CD4-positive, alpha-beta T cell treated with Interleukin-1 beta for 1 hour (primary cell): ENCODE measurements at regions not wholly inside any gene's neighbourhood (a gene's known extent, or its start where the extent isn't known, plus 50 kb on each side); places are given as distances from the start of the nearest gene placed in this dataset.

Experiments
- DNase-seq, 2 donors: peaks; one replicate each; pipeline ENCODE4 v3.0.0-alpha.2; 2020 to 2022

DNA sequence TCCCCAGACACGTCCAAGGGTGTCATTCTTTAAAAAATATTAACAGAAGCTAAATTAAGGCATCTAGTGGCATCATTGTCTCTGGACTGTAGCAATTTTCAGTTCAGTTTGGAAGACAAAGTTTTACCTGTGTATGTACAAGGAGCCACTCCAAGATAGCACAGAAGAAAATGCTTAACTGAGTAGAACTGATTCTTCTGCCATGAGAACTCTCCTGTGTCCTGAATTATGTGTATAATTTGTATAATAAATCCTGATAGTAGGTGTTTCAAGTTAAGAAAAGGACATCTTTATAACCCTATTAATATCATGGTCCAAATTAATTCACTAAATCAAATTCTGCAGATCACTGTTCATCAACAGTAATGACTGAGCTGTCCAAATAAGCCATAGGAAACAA is 1104.0 kb downstream of the XPNPEP1 start:
- DNase-seq = no peak

DNA sequence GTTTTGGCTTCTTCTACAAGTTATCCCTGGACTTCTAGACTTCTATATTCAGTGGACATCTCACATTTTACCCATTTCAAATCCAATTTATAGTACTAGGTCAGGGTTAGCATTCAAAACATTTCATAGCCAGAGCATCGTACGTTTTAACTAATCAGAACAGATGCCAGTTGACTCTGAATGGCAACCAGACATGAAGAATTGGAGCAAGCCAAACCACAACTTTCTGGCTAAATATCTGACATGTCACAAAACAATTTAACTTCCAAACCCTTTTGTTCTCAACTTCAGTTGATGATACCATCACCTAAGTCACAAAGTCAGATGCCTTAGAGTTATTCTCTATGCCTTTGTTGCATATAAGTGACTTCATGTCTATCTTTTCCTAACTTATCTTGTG is 1105.7 kb downstream of the XPNPEP1 start:
- DNase-seq = no peak

DNA sequence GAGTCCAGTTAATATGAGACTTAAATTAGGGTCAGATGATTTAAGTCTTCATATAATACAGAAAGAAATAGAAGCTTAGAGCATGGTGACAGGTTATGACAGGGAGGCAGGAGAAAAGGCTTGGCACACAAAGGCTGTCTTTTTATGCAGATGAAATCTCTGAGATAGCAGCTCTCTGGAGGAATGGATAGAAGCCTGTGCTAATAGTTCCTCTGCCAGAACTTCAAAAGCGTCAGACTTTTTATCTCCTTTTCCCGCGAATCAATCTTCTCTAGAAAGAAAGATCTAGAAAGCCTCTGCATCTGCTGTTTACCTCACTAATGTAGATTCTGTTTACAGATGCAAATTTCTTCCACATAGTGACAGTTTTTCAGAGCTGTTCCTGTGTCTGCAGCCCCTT is 1106.2 kb downstream of the XPNPEP1 start:
- DNase-seq = no peak

DNA sequence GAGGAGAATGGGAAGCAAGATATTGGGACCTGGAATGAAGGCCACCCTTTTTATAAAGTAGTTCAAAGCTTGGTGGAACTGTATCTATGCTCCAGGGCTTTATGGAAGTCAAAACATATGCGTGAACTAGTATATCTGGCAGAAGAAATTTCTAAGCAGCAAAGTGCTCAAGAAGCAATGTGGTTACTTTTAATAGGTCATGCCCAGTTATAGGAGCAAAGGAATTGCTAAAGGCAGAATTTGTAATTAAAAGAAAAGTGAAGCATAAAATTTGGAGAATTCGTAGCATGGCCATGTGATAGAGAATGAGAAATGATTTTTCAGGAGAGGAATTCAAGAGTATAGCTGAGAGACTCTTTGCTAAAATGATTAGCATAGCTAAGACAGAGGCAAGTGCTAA is 1110.4 kb downstream of the XPNPEP1 start:
- no peak for DNase-seq

DNA sequence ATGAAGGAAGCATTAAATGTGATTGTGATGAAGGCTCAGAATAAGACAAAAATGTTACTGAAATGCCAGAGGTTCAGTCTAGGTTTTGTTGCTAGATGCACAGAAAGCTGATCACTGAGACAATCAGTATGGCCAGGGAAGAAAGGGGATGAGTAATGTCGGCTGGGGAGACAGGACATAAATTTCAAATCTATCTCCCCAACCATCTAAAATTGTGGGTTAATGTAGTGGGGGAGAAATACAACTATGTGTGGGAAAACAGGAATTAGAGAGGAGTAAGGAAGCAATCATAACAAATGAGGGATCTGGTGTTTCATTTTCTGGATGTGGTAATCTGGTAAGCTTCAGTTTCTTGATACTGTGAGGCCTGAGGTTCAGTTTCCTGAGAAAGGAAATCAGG is 1111.0 kb downstream of the XPNPEP1 start:
- no peak for DNase-seq

DNA sequence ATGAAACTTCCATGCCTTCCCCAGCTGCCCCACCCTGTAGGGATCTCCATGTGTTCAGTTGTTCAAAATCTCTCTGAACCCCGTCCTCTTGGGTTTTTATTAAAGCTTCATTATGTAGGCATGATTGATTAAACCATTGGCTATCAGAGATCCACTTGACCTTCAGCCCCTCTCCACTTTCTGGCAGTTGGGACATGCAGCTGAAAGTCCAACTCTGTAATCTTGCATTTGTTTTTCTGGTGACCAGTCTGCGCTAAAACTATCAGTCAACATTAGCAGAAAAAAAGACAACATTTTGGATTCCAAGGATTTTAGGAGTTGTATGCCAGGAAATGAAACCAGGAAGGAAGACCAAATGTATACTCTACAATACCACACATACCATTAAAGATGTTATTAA is 1115.1 kb downstream of the XPNPEP1 start:
- DNase-seq = no peak

DNA sequence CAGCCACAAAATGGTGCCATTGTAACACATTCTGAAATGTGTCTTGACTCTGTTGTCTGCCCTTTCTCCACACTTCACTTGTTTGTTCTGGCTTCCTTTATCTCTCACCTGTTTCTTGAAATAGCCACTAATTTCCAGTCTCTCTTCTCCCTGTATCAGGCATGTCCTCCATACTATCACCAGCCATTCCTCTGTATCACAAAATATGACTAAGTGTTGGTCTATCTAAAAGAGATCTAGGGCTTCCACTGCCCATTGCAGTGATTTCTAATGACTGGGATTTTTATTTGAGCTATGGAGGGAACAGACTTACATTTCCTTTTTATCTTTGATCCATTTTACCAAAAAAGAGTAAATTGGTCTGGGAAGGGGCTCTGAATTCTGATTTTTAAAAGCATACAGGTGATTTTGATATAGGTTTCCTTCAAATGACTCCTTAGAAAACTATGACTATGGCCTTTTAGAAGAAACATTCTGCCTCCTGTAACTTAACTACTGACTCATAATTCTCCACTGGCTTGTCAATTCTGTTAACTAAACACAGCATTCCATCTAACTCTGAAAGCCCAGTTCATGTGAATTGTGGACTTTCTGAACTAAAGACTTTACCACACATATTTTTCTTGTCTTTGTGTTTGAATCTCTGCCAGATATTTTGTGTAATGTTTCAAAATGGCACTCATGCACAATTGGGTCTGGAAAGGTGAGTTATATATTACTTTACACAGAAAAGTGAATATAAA is 1121.4 kb downstream of the XPNPEP1 start:
- no peak for DNase-seq

DNA sequence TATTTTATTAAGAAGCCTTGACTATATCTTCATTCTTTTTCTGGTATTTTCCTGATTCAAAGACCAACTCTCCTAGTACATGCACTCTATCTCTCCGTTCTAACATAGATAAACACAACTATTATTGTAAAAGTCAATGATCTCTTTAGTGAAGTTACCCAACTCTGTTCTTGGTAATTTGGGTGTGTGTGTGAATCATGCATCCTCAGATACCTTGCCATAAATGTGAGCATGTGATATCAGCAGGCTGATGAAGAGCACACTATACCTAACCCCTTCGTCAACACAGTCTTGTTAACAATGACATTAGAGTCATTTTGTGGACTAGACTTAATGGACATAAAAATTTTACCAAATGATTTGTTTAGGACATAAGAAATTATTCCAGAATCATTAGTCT is 1122.1 kb downstream of the XPNPEP1 start:
- DNase-seq = no peak

DNA sequence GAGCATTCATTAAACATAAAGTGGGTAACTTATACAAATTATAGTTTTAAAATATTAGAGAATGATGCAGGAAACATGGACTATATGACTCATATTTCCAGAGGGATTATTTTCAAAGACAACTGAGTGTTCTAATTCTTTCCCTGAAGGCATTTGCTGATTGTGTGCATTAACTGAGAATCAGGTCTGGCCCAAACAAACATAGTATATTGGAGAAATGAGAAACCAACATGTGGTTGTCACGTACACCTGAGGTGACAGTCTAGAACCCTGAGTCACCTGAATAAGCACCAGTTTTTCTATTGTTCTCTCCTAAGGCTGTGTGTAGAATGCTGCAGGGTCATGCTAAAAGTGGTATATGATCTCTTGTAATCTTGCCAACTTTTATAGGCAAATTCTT is 1125.7 kb downstream of the XPNPEP1 start:
- DNase-seq = no peak

DNA sequence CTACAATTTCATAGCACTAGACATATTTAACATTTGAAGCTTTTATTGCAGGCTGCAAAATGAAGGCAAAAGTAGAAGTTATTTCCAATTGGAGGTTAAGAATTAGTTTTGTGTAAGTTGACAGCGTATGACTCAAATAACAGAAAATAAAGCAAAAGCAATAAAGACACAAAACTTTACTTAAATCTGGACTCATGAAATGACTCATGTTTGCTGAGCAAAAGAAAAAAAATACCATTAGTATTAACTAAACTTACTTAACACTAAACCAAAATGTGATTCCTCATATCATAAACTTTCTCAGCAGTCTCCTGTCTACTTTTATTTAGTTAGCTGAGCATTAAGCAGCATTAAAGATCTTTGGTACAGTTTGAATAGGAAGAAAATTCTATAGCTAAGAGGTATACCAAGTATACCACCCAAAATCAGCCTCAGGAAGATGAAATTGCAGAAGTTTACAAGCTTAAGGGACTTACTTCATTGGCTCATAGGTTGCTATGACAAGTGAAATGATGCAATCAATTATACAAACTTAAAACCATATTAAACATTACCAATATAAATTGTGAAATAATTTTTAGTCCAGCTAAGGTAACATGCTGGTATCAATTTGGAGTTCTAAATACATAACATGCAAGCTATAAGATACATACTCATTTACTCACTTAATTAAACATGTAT is 1131.4 kb downstream of the XPNPEP1 start:
- DNase-seq = no peak

DNA sequence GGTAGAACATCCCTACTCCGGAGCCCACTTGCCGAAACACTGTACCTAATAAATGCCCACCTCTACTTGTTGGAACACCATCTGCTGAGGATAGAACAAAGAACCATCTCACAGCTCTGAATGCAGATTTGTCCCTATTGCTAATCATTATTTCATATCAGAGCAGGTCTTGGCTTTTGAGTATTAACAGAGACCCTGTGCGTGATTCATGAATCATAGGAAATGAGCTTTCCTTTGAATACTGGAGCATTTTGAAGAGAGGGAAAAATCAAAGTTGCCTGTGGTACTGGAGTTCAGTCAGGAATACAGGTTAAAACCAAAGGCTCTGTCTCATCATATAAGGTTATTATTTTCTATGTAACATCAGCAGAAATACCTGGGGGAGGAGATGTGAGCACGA is 1132.3 kb downstream of the XPNPEP1 start:
- DNase-seq = no peak

DNA sequence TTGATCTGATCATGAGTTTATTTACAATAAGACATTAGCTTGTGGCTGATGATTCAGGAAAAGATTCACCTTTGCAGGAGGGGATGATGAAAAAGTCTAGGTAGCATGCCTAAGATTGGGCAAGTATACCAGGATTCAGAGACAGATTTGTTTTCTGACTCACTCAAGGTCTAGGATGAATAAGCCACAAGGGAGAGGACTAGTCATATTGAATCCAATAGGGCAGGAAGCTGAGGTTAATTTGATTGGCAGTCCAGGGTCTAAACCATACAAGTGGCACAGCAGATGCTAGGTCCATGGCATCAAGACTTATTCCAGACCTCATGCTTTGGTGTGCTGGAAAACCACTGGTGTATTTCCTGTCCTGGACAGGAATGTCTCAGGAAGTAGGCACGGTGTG is 1133.4 kb downstream of the XPNPEP1 start:
- DNase-seq = no peak

DNA sequence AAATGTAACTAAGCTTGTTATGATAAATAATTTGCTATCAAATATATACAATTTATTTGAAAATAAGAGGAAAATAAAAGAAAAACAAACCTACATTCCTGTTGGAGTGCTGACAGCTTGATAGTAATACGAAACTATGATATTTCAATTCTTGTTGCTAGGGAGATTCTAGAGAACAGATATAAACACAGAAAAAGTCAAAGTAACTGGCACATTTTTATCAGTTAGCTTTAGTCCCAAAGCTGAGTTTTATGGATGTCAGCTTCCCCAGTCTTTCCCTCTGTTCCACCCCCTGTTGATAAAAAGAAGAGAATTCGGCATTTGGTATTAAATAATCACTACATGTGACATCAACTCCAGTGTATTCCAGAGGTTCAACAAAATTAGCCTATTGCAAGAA is 1134.0 kb downstream of the XPNPEP1 start:
- no peak for DNase-seq

DNA sequence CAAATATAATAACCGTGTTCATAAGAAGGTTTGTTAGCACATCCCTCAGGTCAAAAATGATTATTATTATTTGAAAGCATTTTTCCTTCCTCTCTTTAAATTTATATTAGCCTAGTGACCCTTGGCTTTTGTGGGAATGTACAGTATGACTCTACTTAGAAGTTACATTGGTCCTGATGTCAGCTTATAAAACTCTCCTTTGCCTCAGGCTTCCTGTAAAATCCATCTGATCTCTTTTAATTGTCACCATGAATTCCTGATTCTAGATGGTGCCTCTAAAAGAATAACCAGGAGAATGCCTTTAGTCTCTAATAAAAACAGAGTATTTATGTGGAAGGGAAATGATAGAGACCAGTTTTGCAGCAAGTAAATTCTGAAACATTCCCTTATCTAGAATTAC is 1134.4 kb downstream of the XPNPEP1 start:
- DNase-seq = no peak

DNA sequence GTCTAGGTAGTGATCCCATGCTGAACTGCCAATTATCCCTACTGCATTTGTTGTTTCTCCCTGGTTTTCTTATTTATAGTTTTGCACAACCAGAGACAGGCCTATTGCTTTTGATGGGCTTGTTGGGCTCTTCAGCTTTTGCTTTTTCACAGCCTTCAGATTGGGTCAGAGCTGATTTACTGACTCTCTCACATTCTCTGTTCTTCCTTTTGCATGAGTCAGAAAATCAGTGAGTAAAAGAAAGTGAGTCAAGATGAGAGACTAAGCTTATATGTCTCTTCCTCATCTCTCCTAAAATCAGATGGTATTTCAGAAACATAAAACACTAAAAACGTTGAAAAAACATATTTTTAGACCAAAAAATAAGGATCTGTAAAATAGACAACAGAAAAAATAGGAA is 1135.4 kb downstream of the XPNPEP1 start:
- no peak for DNase-seq

DNA sequence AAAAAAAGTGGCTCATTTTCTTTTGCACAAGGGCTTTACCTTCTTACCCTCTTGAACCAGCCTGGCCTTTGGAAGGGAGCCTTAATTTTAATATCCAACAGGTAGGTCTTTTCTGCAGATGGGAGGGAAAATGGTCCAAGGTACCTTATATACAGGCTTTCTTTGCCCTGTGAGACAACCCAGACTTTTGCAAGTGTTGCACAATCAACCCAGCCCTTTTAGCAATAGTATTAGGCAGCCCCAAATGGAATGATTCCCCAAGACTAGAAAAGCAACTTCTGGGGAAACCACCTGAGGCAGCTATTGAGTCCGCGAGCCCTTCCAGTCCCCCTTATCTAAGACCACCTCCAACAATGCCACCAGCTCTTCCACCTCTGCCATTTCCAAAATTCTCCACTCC is 1138.3 kb downstream of the XPNPEP1 start:
- DNase-seq = no peak

DNA sequence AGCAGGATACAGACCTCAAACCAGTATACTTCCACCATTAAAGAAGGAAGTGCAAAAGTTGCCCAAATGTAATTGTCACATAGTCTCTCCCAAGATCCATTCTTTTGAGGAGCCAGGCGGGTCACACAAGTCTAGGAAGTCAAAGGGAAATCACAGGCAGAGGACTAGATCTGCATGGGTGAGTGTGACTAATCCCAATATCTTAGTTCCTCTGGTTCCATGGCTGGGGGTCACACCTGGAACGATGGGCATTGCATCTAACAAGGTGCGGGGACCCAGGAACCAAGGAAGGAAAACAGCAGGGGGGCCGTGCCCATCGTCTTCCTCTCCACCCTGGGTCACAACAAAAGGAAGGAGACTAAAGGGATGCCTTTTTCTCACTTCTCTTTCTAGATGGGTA is 1138.8 kb downstream of the XPNPEP1 start:
- no peak for DNase-seq

DNA sequence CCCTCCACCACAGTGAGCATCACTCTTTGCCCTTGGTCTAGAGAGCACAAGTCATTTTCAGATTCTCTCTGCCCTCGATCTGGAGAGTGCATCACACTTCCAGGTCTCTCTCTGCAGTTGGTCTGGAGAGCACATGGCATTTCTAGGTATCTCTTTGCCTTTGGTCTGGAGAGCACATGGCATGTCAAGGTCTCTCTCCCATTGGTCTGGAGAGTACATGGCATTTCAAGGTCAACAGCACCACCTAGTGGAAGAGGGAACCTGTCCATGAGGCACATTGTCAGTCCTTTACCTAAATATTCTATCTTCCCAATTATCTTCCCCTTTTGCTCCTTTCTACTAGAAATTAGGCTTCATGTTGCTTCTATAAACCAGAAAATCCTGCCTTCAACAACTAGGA is 1139.4 kb downstream of the XPNPEP1 start:
- DNase-seq = no peak

DNA sequence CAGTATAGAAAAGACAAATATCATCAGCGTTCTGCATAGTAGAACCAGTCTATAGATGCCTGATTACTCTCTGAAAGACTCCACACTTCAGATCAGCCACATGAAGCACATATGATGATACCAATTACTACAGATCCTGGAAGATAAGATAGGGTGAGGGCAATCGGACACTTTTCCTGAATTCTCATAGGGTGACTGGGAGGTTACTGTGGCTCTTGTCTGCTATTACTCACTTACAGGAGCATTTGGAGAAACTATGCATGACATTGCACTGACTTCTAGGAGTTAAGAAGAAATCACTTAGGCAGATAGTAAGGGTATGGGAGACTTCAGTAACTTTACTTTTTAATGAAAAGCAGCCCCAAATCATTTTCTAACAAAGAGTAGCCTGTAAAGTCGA is 1140.9 kb downstream of the XPNPEP1 start:
- DNase-seq = no peak

DNA sequence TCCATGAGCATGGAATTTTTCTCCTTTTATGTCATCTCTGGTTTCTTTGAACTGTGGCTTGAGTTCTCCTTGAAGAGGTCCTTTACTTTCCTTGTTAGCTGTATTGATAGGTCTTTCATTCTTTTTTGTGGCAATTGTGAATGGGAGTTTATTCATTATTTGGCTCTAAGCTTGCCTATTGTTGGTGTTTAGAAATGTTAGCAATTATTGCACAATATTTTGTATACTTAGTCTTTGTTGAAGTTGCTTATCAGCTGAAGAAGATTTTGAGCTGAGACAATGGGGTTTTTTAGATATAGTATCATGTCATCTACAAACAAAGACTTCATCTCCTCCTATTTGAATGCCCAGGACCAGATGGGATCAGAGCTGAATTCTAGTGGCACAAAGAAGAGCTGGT is 1143.8 kb downstream of the XPNPEP1 start:
- DNase-seq = no peak

DNA sequence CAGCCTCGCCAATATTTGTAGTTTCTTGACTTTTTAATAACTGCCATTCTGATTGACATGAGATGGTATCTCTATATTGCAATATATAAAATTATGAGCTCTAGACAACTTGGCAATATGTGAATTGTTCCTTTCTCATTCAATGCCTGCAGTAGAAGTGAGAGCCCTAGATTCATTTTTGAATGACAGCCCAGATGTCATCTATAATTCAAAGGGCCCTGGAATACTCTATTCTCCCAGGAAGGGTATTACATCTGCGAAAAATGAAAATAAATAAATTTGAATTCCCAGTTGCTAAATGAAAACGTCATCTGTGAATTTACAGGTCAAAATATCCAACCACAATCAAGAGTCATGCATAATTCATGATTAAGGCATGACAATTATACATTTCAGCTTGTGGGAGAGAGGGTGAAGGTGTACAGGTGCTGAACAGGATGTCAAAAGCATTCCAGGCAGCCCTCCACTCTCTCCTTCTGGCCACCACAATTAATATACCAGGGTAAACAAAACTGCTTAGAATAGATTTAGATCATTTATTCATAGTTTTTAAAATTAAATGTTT is 1147.3 kb downstream of the XPNPEP1 start:
- no peak for DNase-seq

DNA sequence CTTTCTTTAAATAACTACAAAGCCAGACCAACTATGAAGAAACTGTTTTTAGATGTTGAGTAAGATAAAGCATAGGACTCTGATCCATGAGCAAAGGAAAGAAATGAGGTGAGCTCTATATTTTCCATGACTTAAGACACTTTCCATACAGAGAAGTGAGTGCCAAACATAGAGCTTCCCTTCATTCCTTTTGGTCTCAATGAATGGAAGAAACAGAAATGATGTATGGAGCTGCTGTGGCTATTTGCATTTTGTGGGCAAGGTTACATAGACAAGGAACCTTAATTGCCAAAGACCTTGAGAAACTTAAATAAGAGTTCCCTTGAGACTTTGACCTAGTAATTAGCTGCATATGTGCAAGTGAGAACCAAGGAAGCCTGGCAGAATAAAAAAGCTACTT is 1152.2 kb downstream of the XPNPEP1 start:
- no peak for DNase-seq

DNA sequence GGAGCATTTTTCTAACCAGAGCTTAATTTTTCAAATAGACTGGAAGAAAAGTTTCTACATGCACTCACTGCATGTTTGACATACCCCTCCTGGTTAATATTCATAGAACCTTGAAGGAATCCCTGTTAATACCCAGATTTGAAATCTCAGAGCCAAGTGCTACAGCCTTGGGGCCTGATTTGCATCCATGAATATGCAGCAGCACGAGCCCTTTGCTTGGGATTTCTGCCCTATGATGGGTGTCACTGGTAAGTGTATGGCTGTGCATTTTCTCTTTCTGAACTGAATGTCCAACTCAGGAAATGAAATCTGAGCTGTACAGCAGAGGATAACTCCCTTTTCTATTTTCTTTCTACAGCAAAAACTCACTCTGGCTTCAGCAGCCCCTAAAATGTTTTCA is 1157.5 kb downstream of the XPNPEP1 start:
- DNase-seq = no peak

DNA sequence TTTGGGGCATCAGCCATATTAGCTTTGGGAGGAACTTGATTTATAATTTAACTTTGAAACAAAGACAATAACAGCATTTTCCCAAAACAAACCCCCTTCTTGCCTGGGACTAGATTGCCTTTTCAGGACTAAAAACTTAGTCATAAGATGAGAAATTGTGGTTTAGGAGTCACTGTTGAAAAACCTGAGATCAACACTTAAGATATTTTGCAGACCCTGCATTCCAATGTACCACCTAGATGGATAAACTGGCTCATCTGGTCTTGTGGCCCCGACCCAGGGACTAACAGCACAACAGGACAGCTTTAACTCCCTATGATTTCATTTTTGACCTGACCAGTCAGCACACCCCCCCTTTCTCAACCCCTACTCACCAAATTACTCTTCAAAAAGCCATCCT is 1165.4 kb downstream of the XPNPEP1 start:
- DNase-seq = no peak

DNA sequence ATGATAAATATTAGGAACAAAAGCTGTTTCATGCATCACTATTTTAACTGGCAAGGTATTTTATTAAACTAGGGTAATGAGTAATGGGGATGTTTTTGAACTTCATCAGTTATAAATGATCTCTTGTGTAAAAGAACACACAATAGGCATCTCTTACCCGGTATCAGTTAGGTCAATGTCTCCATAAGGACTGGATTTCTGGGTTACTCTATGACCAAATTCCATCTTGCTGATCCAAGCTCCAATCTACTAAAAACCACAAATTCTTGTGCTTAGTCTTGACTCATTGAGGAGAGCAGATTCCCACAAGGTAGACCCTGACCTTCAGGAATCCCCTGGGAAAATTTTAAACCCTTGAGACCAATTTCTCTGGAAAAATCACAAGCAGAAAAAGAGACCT is 1167.7 kb downstream of the XPNPEP1 start:
- no peak for DNase-seq
